Gastroesophageal sphincter (tissue), 3 donors: ENCODE measurements at regions not wholly inside any gene's neighbourhood (a gene's known extent, or its start where the extent isn't known, plus 50 kb on each side); places are given as distances from the start of the nearest gene placed in this dataset.

Source experiments
- CTCF ChIP-seq, 4 experiments: fragments of 200-600 bp in 2 of 4; fragments of 450-650 bp in 2 of 4; sonication (generic) in 1 of 4; IDR thresholded peaks; one replicate each; pipeline ENCODE4 v1.5.1; 2017 to 2019; ENCODE audit warnings: antibody characterized with exemption in 4 of 4, mild to moderate bottlenecking in 2 of 4, moderate library complexity in 2 of 4
- POLR2A ChIP-seq, 2 donors: fragments of 450-650 bp; IDR thresholded peaks; one replicate each; pipeline ENCODE4 v1.6.1; 2017; ENCODE audit warnings: antibody characterized with exemption in 2 of 2, mild to moderate bottlenecking in 2 of 2, moderate library complexity in 1 of 2

DNA sequence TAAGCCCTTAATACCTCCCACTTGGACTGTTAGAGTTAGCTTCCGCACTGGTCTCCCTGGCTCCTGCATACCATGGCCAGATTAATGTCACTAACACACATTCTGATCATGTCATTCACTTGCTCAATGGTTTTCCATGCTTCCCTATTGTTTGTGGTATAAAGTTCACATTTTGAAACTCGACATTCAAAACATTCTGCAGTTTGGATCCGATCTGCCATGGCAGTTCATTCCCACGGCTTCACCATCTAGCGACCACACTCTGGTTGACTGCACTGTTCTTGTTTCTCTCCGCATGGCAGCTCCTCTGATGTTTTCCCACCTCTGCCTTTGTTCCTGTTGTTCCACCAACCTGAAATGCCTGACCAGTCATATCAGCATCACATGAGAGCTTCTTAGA lies 87.4 kb upstream of the WAC start:
- TF ChIP-seq CTCF (IDR thresholded peaks at IDR 0.05) (no peak), POLR2A (IDR thresholded peaks at IDR 0.05) (no peak)
